ENCODE measurements at regions not wholly inside any gene's neighbourhood (a gene's known extent, or its start where the extent isn't known, plus 50 kb on each side); places are given as distances from the start of the nearest gene placed in this dataset.

DNA sequence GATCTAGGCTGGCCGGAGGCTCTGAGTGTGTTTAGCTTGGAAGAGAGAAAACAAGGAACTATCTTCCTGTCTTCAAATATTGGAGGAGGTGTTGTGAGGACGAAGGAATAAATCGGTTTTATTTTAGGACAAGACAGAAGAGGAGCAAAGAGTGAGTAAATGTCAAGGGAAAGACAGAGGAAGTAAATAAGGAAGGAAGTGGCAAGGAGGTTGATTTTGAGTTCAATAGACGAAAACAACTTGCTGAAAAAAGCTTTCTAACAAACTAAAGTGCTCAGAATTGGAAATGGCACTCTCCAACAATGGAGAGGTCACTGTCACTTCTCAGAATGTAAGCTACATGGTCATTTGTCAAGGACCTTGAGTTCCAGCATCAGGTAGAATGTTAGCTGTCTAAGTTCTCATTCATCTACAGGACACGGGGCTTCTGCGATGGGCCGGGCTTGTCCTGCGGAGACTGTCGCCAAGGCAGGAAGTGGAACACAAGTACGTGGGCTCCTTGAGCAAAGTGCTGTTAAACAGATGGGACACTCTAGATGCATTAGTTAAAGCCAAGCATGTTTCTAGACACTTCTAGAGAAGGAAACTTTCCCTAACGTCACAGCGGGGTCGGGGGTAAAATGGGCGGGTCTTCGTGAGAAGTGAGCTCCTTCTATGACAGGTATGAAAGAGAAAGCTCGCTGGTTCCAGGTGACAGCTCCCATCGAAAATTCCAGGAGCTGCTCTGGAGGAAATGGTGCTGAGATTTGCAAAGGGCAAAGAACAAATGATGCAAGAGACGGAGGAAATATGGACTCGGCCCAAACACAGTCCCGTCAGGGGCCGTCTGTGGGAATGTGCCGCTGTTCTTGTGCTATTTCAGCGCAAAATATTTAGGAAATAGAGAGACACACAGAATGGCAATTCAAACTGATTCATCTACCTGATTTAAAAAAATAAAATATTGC, 103.9 kb upstream of the UBL3 start:
- POLR2A ChIA-PET: no interaction called here

DNA sequence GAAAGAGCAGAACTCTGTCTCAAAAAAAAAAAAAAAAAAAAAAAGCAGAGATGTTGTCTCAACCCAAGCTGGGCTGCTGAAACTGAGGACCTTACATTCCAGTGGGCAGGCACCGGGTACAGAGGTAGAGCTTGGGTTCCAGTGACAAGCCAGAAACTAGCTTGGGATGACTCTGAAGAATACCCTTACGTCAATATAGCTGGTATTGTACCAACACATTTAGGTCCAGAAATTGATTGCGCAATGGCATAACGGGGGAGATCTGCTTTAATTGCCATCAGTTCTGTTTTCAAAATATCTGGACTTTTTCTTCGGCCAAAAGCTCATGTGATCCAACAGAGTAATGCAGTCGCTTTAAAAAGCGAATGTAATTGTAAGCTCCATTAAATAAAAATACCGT, 103.1 kb upstream of the UBL3 start:
- Histone ChIP-seq H3K9me3 (ENCODE audit: control insufficient read depth, insufficient read depth, low read depth, low read length) (no peaks in the 10 kb centered on the region), H3K4me3 (ENCODE audit: low read depth, low read length) (no peak overlapping the region), H3K27ac (ENCODE audit: extremely low read depth, low read depth, low read length) (no peak overlapping the region), H3K36me3 (ENCODE audit: control insufficient read depth in 2 of 2, insufficient read depth in 1 of 2, low read length in 2 of 2) (no peaks in the 10 kb centered on the region), H3K4me1 (ENCODE audit: control insufficient read depth, insufficient read depth, low read length) (no peaks in the 10 kb centered on the region)
- POLR2A ChIA-PET: no interaction called here
- TF ChIP-seq ZBTB7A (tag by site-specific recombination; IDR thresholded peaks at IDR 0.05; ENCODE audit: low read depth): no peak
- TF ChIP-seq, protein P1, sequence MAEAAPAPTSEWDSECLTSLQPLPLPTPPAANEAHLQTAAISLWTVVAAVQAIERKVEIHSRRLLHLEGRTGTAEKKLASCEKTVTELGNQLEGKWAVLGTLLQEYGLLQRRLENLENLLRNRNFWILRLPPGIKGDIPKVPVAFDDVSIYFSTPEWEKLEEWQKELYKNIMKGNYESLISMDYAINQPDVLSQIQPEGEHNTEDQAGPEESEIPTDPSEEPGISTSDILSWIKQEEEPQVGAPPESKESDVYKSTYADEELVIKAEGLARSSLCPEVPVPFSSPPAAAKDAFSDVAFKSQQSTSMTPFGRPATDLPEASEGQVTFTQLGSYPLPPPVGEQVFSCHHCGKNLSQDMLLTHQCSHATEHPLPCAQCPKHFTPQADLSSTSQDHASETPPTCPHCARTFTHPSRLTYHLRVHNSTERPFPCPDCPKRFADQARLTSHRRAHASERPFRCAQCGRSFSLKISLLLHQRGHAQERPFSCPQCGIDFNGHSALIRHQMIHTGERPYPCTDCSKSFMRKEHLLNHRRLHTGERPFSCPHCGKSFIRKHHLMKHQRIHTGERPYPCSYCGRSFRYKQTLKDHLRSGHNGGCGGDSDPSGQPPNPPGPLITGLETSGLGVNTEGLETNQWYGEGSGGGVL (tag by site-specific recombination; IDR thresholded peaks at IDR 0.05): no peak
- TF ChIP-seq ZNF544 (tag by site-specific recombination; IDR thresholded peaks at IDR 0.05): no peak
- CTCF ChIA-PET: no interaction called here

More for the DNA sequence above, 103.9 kb upstream of the UBL3 start:
- no peaks in the 10 kb centered on the region for H3K4me1 ChIP-seq (ENCODE audit: control insufficient read depth, insufficient read depth, low read length)
- no peaks in the 10 kb centered on the region for H3K36me3 ChIP-seq (ENCODE audit: control insufficient read depth in 2 of 2, insufficient read depth in 1 of 2, low read length in 2 of 2)
- H3K9me3 ChIP-seq (ENCODE audit: control insufficient read depth, insufficient read depth, low read depth, low read length): no peaks in the 10 kb centered on the region
- CTCF ChIA-PET: no interaction called here
- TF ChIP-seq, protein P2, sequence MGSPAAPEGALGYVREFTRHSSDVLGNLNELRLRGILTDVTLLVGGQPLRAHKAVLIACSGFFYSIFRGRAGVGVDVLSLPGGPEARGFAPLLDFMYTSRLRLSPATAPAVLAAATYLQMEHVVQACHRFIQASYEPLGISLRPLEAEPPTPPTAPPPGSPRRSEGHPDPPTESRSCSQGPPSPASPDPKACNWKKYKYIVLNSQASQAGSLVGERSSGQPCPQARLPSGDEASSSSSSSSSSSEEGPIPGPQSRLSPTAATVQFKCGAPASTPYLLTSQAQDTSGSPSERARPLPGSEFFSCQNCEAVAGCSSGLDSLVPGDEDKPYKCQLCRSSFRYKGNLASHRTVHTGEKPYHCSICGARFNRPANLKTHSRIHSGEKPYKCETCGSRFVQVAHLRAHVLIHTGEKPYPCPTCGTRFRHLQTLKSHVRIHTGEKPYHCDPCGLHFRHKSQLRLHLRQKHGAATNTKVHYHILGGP (tag by site-specific recombination; IDR thresholded peaks at IDR 0.05): no peak
- TF ChIP-seq, protein P3, sequence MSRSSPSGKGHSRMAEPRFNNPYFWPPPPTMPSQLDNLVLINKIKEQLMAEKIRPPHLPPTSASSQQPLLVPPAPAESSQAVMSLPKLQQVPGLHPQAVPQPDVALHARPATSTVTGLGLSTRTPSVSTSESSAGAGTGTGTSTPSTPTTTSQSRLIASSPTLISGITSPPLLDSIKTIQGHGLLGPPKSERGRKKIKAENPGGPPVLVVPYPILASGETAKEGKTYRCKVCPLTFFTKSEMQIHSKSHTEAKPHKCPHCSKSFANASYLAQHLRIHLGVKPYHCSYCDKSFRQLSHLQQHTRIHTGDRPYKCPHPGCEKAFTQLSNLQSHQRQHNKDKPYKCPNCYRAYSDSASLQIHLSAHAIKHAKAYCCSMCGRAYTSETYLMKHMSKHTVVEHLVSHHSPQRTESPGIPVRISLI (tag by site-specific recombination; IDR thresholded peaks at IDR 0.05): no peak
- TF ChIP-seq ZSCAN16 (tag by site-specific recombination; IDR thresholded peaks at IDR 0.05) (no peak), ZNF837 (tag by site-specific recombination; IDR thresholded peaks at IDR 0.05) (no peak), ZNF664 (tag by site-specific recombination; IDR thresholded peaks at IDR 0.05) (no peak), SP2 (tag by site-specific recombination; IDR thresholded peaks at IDR 0.05) (no peak), ZNF157 (tag by site-specific recombination; IDR thresholded peaks at IDR 0.05) (no peak), ZNF335 (tag by site-specific recombination; conservative IDR thresholded peaks at IDR 0.05) (no peak), ZNF48 (tag by site-specific recombination; IDR thresholded peaks at IDR 0.05) (no peak), ZNF174 (tag by site-specific recombination; IDR thresholded peaks at IDR 0.05) (no peak), ZNF571 (tag by site-specific recombination; IDR thresholded peaks at IDR 0.05) (no peak), YY2 (tag by site-specific recombination; IDR thresholded peaks at IDR 0.05) (no peak)
- TF ChIP-seq, protein P4, sequence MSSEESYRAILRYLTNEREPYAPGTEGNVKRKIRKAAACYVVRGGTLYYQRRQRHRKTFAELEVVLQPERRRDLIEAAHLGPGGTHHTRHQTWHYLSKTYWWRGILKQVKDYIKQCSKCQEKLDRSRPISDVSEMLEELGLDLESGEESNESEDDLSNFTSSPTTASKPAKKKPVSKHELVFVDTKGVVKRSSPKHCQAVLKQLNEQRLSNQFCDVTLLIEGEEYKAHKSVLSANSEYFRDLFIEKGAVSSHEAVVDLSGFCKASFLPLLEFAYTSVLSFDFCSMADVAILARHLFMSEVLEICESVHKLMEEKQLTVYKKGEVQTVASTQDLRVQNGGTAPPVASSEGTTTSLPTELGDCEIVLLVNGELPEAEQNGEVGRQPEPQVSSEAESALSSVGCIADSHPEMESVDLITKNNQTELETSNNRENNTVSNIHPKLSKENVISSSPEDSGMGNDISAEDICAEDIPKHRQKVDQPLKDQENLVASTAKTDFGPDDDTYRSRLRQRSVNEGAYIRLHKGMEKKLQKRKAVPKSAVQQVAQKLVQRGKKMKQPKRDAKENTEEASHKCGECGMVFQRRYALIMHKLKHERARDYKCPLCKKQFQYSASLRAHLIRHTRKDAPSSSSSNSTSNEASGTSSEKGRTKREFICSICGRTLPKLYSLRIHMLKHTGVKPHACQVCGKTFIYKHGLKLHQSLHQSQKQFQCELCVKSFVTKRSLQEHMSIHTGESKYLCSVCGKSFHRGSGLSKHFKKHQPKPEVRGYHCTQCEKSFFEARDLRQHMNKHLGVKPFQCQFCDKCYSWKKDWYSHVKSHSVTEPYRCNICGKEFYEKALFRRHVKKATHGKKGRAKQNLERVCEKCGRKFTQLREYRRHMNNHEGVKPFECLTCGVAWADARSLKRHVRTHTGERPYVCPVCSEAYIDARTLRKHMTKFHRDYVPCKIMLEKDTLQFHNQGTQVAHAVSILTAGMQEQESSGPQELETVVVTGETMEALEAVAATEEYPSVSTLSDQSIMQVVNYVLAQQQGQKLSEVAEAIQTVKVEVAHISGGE (tag by site-specific recombination; conservative IDR thresholded peaks at IDR 0.05; ENCODE audit: low read depth): no peak
- TF ChIP-seq, protein P5, sequence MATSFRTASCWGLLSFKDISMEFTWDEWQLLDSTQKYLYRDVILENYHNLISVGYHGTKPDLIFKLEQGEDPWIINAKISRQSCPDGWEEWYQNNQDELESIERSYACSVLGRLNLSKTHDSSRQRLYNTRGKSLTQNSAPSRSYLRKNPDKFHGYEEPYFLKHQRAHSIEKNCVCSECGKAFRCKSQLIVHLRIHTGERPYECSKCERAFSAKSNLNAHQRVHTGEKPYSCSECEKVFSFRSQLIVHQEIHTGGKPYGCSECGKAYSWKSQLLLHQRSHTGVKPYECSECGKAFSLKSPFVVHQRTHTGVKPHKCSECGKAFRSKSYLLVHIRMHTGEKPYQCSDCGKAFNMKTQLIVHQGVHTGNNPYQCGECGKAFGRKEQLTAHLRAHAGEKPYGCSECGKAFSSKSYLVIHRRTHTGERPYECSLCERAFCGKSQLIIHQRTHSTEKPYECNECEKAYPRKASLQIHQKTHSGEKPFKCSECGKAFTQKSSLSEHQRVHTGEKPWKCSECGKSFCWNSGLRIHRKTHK (tag by site-specific recombination; IDR thresholded peaks at IDR 0.05): no peak
- no peak overlapping the region for H3K4me3 ChIP-seq (ENCODE audit: low read depth, low read length)
- no peak overlapping the region for H3K27ac ChIP-seq (ENCODE audit: extremely low read depth, low read depth, low read length)
